Sigmoid colon (tissue), 3 donors: ENCODE measurements at regions not wholly inside any gene's neighbourhood (a gene's known extent, or its start where the extent isn't known, plus 50 kb on each side); places are given as distances from the start of the nearest gene placed in this dataset.

Experiments used
- CTCF ChIP-seq, 4 experiments: fragments of 450-650 bp in 3 of 4; fragments of 200-600 bp in 1 of 4; IDR thresholded peaks; one replicate each; pipeline ENCODE4 v1.5.1; 2016 to 2019; ENCODE audit warnings: antibody characterized with exemption in 4 of 4, mild to moderate bottlenecking in 3 of 4, moderate library complexity in 2 of 4
- POLR2A ChIP-seq, 2 donors: fragments of 450-650 bp; IDR thresholded peaks; one replicate each; pipeline ENCODE4 v1.6.1; 2016; ENCODE audit warnings: antibody characterized with exemption in 2 of 2, mild to moderate bottlenecking in 2 of 2, moderate library complexity in 2 of 2

DNA sequence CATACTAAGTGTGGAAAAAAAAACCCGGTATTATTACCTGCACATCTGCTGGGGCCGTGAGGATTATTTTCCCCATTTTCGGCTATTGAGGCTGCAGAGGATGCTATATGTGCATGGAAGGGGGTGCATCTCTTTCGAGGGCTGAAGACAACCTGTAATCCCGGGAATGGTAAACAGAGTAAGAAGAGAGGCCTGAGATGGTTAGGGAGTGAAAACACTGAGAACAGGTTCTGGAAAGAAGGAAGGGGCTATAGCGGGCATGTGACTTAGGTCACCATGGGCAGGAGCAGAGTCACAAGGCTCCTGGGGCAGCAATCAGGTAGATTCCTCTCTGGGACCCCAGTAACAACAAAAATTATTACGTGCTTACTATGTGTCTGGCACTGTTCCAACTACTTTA, 299.1 kb downstream of the RRAGC start:
- TF ChIP-seq CTCF (IDR thresholded peaks at IDR 0.05) (no peak), POLR2A (IDR thresholded peaks at IDR 0.05) (no peak)
